B cell (primary cell): ENCODE measurements at regions not wholly inside any gene's neighbourhood (a gene's known extent, or its start where the extent isn't known, plus 50 kb on each side); places are given as distances from the start of the nearest gene placed in this dataset.

Experiments
- EZH2 ChIP-seq: IDR thresholded peaks from 2 replicates; pipeline ENCODE4 v1.6.1; 2012; ENCODE audit warnings: borderline replicate concordance, low read depth, mild to moderate bottlenecking, moderate library complexity, low read length; ENCODE audit not compliant: insufficient read depth, poor library complexity, severe bottlenecking
- TF ChIP-seq, protein P1 (sequence below): fragments of 200-600 bp; IDR thresholded peaks from one replicate; pipeline ENCODE4 v1.8.0; 2022; ENCODE audit warnings: antibody characterized with exemption, mild to moderate bottlenecking

- TF ChIP-seq, protein P1, sequence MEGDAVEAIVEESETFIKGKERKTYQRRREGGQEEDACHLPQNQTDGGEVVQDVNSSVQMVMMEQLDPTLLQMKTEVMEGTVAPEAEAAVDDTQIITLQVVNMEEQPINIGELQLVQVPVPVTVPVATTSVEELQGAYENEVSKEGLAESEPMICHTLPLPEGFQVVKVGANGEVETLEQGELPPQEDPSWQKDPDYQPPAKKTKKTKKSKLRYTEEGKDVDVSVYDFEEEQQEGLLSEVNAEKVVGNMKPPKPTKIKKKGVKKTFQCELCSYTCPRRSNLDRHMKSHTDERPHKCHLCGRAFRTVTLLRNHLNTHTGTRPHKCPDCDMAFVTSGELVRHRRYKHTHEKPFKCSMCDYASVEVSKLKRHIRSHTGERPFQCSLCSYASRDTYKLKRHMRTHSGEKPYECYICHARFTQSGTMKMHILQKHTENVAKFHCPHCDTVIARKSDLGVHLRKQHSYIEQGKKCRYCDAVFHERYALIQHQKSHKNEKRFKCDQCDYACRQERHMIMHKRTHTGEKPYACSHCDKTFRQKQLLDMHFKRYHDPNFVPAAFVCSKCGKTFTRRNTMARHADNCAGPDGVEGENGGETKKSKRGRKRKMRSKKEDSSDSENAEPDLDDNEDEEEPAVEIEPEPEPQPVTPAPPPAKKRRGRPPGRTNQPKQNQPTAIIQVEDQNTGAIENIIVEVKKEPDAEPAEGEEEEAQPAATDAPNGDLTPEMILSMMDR = no peak
- no peak for TF ChIP-seq EZH2
Measured at GRCh38 chr13:99860745-99861144, 110.8 kb downstream of the ZIC5 start.
